Body of pancreas (tissue), 4 donors: ENCODE measurements at regions not wholly inside any gene's neighbourhood (a gene's known extent, or its start where the extent isn't known, plus 50 kb on each side); places are given as distances from the start of the nearest gene placed in this dataset.

ENCODE experiments used
- POLR2A ChIP-seq, 3 donors: fragments of 450-650 bp; IDR thresholded peaks; one replicate each; pipeline ENCODE4 v1.6.1; 2016; ENCODE audit warnings: antibody characterized with exemption in 3 of 3, mild to moderate bottlenecking in 2 of 3
- TF ChIP-seq, protein P1 (sequence below), 7 experiments: fragments of 450-650 bp in 4 of 7; fragments of 200-600 bp in 3 of 7; sonication (generic) in 3 of 7; IDR thresholded peaks; one replicate each; pipeline ENCODE4 v1.5.1; 2016 to 2019; ENCODE audit warnings: antibody characterized with exemption in 7 of 7

DNA sequence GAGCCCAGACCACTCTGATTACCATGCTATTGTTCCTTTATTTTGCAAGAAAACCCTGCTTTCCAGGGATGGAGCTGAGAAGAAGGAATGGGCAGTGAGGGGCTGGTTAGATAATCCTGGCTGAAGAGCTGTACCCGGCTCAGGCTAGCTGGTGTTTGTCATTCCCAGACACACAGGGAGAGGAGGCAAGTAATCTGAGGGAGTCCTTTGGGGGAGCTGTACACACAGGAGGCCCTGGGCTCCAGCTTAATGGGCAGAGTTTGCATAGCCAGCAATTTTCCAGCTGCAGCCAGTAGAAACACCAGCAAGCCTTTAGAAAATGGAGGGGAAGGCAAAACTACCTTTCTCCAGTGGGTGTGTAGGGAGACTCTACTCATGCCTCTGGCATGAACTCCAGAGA is 259.3 kb downstream of the SOX11 start:
- TF ChIP-seq, protein P1, sequence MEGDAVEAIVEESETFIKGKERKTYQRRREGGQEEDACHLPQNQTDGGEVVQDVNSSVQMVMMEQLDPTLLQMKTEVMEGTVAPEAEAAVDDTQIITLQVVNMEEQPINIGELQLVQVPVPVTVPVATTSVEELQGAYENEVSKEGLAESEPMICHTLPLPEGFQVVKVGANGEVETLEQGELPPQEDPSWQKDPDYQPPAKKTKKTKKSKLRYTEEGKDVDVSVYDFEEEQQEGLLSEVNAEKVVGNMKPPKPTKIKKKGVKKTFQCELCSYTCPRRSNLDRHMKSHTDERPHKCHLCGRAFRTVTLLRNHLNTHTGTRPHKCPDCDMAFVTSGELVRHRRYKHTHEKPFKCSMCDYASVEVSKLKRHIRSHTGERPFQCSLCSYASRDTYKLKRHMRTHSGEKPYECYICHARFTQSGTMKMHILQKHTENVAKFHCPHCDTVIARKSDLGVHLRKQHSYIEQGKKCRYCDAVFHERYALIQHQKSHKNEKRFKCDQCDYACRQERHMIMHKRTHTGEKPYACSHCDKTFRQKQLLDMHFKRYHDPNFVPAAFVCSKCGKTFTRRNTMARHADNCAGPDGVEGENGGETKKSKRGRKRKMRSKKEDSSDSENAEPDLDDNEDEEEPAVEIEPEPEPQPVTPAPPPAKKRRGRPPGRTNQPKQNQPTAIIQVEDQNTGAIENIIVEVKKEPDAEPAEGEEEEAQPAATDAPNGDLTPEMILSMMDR (IDR thresholded peaks at IDR 0.05), result no peak
- TF ChIP-seq POLR2A (IDR thresholded peaks at IDR 0.05), result no peak
